Liver (tissue), 8 donors: ENCODE measurements at regions not wholly inside any gene's neighbourhood (a gene's known extent, or its start where the extent isn't known, plus 50 kb on each side); places are given as distances from the start of the nearest gene placed in this dataset.

Experiments used
- DNase-seq: peaks from one replicate; pipeline ENCODE4 v3.0.0-alpha.2; 2017; ENCODE audit warnings: low spot score
- H3K27ac ChIP-seq, 2 donors: one replicate each; pipeline ENCODE4 v1.7.0; 2013; ENCODE audit warnings: inconsistent platforms in 2 of 2, low read length in 2 of 2, control low read depth in 1 of 2, low read depth in 1 of 2, mild to moderate bottlenecking in 1 of 2
- H3K27me3 ChIP-seq, 4 donors: one replicate each; pipeline versions ENCODE4 v1.6.1 to v1.7.0; 2013; ENCODE audit warnings: low read length in 3 of 4, inconsistent platforms in 1 of 4, mild to moderate bottlenecking in 1 of 4, moderate library complexity in 1 of 4; ENCODE audit not compliant: control insufficient read depth in 4 of 4, insufficient read depth in 4 of 4
- H3K36me3 ChIP-seq, 4 donors: one replicate each; pipeline versions ENCODE4 v1.6.1 to v1.7.0; 2013; ENCODE audit warnings: low read length in 3 of 4, mild to moderate bottlenecking in 3 of 4, low read depth in 1 of 4, moderate library complexity in 1 of 4; ENCODE audit not compliant: control insufficient read depth in 4 of 4, insufficient read depth in 3 of 4
- H3K4me1 ChIP-seq, 4 donors: one replicate each; pipeline versions ENCODE4 v1.6.1 to v1.7.0; 2013; ENCODE audit warnings: low read length in 3 of 4, mild to moderate bottlenecking in 3 of 4, moderate library complexity in 1 of 4; ENCODE audit not compliant: control insufficient read depth in 4 of 4, insufficient read depth in 4 of 4
- H3K4me3 ChIP-seq, 3 donors: one replicate each; pipeline versions ENCODE4 v1.6.1 to v1.7.0; 2013; ENCODE audit warnings: low read length in 3 of 3, control low read depth in 1 of 3, low read depth in 1 of 3, mild to moderate bottlenecking in 1 of 3
- H3K9ac ChIP-seq, 2 donors: one replicate each; pipeline ENCODE4 v1.7.0; 2013; ENCODE audit warnings: low read length in 2 of 2, mild to moderate bottlenecking in 2 of 2, moderate library complexity in 2 of 2, control low read depth in 1 of 2, low read depth in 1 of 2
- H3K9me3 ChIP-seq, 4 donors: one replicate each; pipeline versions ENCODE4 v1.6.1 to v1.7.0; 2013; ENCODE audit warnings: low read length in 3 of 4; ENCODE audit not compliant: control insufficient read depth in 4 of 4
- EGR1 ChIP-seq, 2 donors: IDR thresholded peaks; 2 replicates each; pipeline ENCODE4 v1.6.1; 2016 to 2018; ENCODE audit warnings: antibody characterized with exemption in 2 of 2, low read depth in 2 of 2
- FOXA1 ChIP-seq: IDR thresholded peaks from 2 replicates; pipeline ENCODE4 v1.6.1; 2016; ENCODE audit warnings: antibody characterized with exemption
- FOXA2 ChIP-seq: IDR thresholded peaks from 2 replicates; pipeline ENCODE4 v1.6.1; 2016; ENCODE audit warnings: antibody characterized with exemption
- GABPA ChIP-seq, 2 donors: IDR thresholded peaks in 1 of 2; conservative IDR thresholded peaks in 1 of 2; 2 replicates each; pipeline ENCODE4 v1.6.1; 2016; ENCODE audit warnings: antibody characterized with exemption in 2 of 2, mild to moderate bottlenecking in 1 of 2, moderate library complexity in 1 of 2
- HNF4A ChIP-seq, 2 donors: conservative IDR thresholded peaks; 2 replicates each; pipeline ENCODE4 v1.6.1; 2016; ENCODE audit warnings: antibody characterized with exemption in 2 of 2, mild to moderate bottlenecking in 2 of 2
- HNF4G ChIP-seq: IDR thresholded peaks from 2 replicates; pipeline ENCODE4 v1.6.1; 2016; ENCODE audit warnings: antibody characterized with exemption
- JUND ChIP-seq, 2 donors: IDR thresholded peaks; 2 replicates each; pipeline ENCODE4 v1.6.1; 2016; ENCODE audit warnings: antibody characterized with exemption in 2 of 2
- MAX ChIP-seq: IDR thresholded peaks from 2 replicates; pipeline ENCODE4 v1.6.1; 2016; ENCODE audit warnings: antibody characterized with exemption
- NR2F2 ChIP-seq: IDR thresholded peaks from 2 replicates; pipeline ENCODE4 v1.6.1; 2016; ENCODE audit warnings: antibody characterized with exemption
- RAD21 ChIP-seq, 2 donors: IDR thresholded peaks; 2 replicates each; pipeline ENCODE4 v1.6.1; 2016; ENCODE audit warnings: antibody characterized with exemption in 2 of 2, mild to moderate bottlenecking in 2 of 2
- REST ChIP-seq: IDR thresholded peaks from 2 replicates; pipeline ENCODE4 v1.6.1; 2016; ENCODE audit warnings: antibody characterized with exemption, mild to moderate bottlenecking
- RXRA ChIP-seq, 2 donors: IDR thresholded peaks; 2 replicates each; pipeline ENCODE4 v1.6.1; 2017 to 2018; ENCODE audit warnings: antibody characterized with exemption in 2 of 2, mild to moderate bottlenecking in 1 of 2
- SP1 ChIP-seq: IDR thresholded peaks from 2 replicates; pipeline ENCODE4 v1.6.1; 2018; ENCODE audit warnings: antibody characterized with exemption, mild to moderate bottlenecking
- TAF1 ChIP-seq: conservative IDR thresholded peaks from 2 replicates; pipeline ENCODE4 v1.6.1; 2016; ENCODE audit warnings: antibody characterized with exemption, mild to moderate bottlenecking
- YY1 ChIP-seq: IDR thresholded peaks from 2 replicates; pipeline ENCODE4 v1.6.1; 2016; ENCODE audit warnings: antibody characterized with exemption, mild to moderate bottlenecking
- WGBS: extraction: QIAGEN DNeasy Blood & Tissue Kit; methylation state at CpG from one replicate; pipeline ENCODE4 v1.1.7; 2013; 5-methylcytosine and 5-hydroxymethylcytosine counted together
- TF ChIP-seq, protein P1 (sequence below): IDR thresholded peaks from 2 replicates; pipeline ENCODE4 v1.6.1; 2016; ENCODE audit warnings: antibody characterized with exemption
- TF ChIP-seq, protein P2 (sequence below): fragments of 150-350 bp; IDR thresholded peaks from 2 replicates; pipeline ENCODE4 v1.5.1; 2017; ENCODE audit warnings: improper control_type of control experiment, low read depth, low read length; ENCODE audit not compliant: missing input control
- TF ChIP-seq, protein P3 (sequence below): IDR thresholded peaks from 2 replicates; pipeline ENCODE4 v1.6.1; 2016; ENCODE audit warnings: antibody characterized with exemption
- donor health status: healthy.
- donor health status: healthy.
- donor health status: healthy.
- donor health status: healthy.
- donor health status: healthy.

DNA sequence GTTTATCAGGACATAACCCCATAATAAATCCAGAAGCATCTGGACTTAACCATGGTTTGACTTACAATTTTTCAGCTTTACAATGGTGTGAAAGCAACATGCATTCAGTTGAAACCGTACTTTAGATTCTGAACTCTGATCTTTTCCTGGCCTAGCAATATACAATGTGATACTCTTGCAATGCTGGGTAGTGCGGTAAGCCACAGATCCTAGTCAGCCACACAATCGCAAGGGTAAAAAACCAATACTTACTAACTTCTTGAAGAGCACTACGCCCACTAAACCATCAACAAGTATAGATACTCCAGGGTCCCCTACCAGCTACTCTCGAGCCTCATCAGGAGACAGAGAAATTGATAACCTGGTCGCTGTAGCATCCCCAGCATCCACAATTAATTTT, 71.0 kb upstream of the CCDC150 start (continued):
- TF ChIP-seq, protein P1, sequence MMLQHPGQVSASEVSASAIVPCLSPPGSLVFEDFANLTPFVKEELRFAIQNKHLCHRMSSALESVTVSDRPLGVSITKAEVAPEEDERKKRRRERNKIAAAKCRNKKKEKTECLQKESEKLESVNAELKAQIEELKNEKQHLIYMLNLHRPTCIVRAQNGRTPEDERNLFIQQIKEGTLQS, result no peak

- Histone ChIP-seq H3K27me3 (no peaks in the 10 kb centered on the region), H3K9me3 (no peaks in the 10 kb centered on the region), H3K4me1 (no peaks in the 10 kb centered on the region), H3K4me3 (no peak overlapping the region), H3K9ac (no peak overlapping the region), H3K27ac (no peak overlapping the region), H3K36me3 (no peaks in the 10 kb centered on the region)
- DNase-seq, result no peak
- 85% methylated on average over 1 of the region's 1 CpG for WGBS
- TF ChIP-seq, protein P2, sequence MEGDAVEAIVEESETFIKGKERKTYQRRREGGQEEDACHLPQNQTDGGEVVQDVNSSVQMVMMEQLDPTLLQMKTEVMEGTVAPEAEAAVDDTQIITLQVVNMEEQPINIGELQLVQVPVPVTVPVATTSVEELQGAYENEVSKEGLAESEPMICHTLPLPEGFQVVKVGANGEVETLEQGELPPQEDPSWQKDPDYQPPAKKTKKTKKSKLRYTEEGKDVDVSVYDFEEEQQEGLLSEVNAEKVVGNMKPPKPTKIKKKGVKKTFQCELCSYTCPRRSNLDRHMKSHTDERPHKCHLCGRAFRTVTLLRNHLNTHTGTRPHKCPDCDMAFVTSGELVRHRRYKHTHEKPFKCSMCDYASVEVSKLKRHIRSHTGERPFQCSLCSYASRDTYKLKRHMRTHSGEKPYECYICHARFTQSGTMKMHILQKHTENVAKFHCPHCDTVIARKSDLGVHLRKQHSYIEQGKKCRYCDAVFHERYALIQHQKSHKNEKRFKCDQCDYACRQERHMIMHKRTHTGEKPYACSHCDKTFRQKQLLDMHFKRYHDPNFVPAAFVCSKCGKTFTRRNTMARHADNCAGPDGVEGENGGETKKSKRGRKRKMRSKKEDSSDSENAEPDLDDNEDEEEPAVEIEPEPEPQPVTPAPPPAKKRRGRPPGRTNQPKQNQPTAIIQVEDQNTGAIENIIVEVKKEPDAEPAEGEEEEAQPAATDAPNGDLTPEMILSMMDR, result no peak
- TF ChIP-seq FOXA2 (no peak), HNF4G (no peak), RXRA (IDR thresholded peaks at IDR 0.05) (no peak), MAX (no peak), YY1 (no peak), HNF4A (conservative IDR thresholded peaks at IDR 0.05) (no peak), EGR1 (IDR thresholded peaks at IDR 0.05; ENCODE audit: low read depth in 2 of 2) (no peak), NR2F2 (no peak), TAF1 (no peak), RAD21 (IDR thresholded peaks at IDR 0.05) (no peak), JUND (IDR thresholded peaks at IDR 0.05) (no peak), GABPA (IDR thresholded peaks at IDR 0.05 in 1 of 2, conservative IDR thresholded peaks at IDR 0.05 in 1 of 2) (no peak), REST (no peak), FOXA1 (no peak), SP1 (no peak)
- TF ChIP-seq, protein P1, result no peak
- TF ChIP-seq, protein P3, sequence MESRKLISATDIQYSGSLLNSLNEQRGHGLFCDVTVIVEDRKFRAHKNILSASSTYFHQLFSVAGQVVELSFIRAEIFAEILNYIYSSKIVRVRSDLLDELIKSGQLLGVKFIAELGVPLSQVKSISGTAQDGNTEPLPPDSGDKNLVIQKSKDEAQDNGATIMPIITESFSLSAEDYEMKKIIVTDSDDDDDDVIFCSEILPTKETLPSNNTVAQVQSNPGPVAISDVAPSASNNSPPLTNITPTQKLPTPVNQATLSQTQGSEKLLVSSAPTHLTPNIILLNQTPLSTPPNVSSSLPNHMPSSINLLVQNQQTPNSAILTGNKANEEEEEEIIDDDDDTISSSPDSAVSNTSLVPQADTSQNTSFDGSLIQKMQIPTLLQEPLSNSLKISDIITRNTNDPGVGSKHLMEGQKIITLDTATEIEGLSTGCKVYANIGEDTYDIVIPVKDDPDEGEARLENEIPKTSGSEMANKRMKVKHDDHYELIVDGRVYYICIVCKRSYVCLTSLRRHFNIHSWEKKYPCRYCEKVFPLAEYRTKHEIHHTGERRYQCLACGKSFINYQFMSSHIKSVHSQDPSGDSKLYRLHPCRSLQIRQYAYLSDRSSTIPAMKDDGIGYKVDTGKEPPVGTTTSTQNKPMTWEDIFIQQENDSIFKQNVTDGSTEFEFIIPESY, result no peak
Measured at GRCh38 chr2:196584903-196585302, 54.6 kb upstream of the CCDC150 start.
